HG03039 (cell line): ENCODE measurements at regions not wholly inside any gene's neighbourhood (a gene's known extent, or its start where the extent isn't known, plus 50 kb on each side); places are given as distances from the start of the nearest gene placed in this dataset.

Experiments used
- ATAC-seq: cut with Tn5 transposase; IDR thresholded peaks from one replicate; pipeline ENCODE4 v1.9.1; 2021; ENCODE audit warnings: mild to moderate bottlenecking, moderate library complexity; ENCODE audit not compliant: unreplicated experiment

DNA sequence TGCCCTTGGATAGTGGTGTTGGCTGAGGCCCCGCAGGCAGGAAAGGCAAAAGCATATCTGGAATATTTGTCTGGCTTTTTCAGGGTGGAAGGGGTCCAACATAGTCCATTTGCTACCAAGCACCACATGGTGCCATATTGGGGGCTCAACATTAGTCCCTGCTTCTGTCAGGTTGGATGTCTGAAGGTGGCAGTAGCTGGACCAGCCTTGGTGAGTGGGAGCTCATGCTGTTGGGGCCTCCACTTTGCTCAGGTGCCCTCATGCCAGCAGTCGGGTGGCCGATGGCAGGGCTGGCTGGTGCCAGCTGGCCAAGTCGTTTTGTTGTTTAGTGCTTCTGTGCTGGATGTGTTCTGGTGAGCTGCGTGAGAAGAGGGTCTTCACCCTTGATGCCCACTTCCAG lies 135.3 kb downstream of the PAPOLA start:
- no peak for ATAC-seq

DNA sequence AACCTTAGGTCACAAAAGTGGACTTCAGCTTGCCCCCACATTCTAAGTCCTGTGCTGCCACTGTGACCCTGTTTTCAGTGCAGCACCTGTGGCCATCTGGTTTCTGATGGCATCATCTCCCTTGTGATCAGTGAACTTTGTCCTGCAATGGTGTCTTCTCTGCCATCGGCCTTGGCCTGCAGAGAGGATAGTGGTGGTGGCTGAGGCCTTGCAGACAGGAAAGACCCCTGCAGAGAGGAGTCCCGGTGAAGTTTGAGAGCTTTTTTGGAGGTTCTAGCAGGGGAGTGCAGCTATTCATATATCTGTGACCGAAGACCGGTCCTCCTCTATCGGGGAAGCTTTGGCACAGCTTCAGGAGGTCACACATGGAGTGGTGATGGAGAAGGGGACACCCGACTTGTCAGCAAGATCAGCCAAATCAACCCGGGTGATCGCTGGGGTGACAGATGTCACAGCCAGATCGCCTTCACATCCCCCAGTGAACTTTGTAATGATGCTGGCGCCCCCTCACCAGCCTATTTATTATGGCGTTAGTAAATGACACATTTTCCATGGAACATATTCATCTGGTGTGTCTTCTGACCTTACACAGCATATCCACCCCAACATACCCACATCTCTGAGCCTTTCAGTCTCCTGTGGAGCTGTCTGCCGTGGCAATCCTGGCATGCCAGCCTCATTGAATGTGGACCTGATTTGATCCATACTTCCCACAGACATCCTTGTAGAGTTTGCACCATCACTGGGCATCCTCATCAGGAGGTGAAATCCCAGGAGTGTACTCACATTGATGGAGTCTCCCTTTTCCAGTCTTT lies 136.1 kb downstream of the PAPOLA start:
- ATAC-seq = no peak

DNA sequence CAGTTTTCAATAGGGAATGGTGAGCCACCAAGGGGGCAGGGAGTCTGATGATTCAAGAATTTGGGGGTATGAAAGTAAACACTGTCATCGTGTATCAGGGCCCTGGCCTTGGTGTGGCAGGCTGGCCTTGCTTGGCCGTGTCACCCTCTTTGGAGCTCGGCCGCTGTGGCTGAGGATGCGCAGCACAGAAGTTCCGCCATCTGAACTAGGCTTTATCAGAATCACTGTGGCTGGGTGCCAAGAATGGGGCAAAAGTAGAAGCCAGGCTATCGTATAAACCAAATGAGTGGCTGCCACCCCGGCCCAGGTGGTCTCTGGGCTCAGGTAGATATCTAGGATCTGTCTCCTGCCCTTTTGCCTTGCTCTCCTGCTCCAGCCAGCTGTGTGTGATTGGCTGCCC lies 137.4 kb downstream of the PAPOLA start:
- no peak for ATAC-seq

DNA sequence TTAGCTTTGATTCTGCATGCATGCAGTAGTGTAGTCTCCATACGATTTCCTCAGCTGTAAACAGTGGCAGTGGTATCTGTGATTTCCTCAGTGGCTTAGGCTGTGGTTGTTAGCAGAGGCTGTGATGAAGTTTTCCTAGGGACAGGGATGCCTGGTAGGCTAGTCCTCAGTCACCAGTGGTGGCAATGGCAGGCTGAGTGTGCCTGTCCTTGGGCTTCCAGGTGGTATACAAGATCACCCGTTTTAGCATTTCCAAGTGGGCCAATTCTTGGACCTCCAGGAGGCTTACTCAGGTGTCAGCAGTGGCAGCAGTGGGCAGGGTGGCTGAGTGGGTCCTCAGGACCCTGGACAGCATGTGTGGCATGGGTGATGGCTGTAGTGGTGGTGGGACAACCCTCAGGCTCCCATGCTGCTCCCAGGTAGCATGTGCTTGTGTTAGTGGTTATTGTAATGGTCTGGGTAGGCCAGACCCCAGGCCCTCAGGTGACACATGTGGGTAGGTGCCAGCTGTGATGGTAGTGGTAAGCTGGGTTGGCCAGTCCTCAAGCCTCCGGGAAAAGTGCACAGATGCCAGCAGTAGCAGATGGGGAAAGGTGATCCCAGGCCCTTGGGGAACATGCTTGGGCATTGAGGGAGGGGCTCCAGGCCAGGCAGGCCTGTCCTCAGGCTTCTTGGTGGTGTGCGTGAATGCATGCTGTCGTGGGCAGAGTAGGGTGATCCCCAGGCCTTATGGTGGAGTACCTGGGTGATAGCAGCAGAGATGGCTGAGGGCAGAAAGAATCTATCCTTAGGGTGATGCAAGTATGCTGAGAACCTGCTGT lies 146.5 kb downstream of the PAPOLA start:
- no peak for ATAC-seq

DNA sequence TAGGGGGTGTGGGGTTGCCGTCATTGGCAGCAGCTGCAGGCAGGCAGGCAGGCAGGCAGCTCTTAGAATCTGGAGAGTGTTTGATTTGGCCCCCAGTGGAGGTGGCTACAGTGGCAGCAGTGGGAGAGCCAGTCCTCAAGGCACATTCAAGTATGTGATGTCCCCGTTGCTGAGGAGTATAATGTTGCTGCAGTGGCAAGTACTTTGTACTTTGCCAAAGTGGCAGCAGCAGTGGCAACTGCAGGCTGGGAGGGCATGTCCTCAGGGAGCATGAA lies 147.1 kb downstream of the PAPOLA start:
- ATAC-seq = no peak

DNA sequence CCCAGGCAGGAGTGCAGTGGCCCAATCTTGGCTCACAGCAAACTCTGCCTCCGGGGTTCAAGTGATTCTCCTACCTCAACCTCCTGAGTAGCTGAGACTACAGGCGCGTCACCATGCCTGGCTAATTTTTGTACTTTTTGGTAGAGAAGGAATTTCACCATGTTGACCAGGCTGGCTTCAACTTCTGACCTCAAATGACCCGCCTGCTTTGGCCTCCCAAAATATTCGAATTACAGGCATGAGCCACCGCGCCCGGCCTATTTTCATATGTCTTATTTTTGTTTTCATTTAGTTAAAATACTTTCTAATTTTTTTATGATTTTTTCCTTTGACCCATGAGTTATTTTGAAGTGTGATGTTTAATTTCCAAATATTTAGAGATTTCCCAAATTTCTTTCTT lies 143.6 kb upstream of the VRK1 start:
- no peak for ATAC-seq

DNA sequence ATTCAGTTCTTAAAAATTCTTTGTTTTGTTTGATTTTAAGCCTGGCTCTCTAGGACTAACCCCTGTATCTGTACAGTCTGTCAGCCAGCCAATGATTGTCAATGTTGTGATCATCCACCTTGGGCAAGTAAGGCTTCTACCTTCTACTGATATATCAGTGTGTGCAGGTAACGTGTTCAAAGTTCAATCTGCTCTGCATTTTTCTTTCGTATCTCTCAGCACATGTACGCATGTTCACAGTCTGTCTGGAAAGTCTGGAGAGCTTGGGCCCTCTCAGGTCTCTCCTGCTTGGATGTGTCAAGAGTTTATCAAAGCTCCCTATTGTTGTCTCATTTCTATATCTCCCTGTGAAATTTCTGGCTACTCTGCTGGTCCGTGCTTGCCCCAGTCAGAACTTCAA lies 138.6 kb upstream of the VRK1 start:
- ATAC-seq = no peak

DNA sequence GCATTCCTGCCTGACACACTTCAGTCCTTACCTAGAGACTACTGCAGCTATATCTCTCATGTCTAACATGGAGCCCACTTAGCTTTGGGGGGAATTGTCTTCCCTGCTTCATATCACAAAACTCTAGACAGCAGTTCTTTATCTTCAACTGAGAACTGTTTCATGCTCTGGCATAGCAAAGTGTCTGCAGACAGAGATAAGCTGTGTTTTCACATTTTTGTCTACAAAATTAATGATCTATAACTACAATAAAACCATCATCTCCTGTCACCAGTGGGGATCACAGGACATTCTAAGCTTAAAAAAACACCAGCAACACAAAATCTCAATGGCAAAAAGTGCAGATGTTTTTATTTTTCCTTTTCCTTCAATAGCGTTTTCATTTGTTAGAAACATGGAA lies 137.1 kb upstream of the VRK1 start:
- no peak for ATAC-seq

DNA sequence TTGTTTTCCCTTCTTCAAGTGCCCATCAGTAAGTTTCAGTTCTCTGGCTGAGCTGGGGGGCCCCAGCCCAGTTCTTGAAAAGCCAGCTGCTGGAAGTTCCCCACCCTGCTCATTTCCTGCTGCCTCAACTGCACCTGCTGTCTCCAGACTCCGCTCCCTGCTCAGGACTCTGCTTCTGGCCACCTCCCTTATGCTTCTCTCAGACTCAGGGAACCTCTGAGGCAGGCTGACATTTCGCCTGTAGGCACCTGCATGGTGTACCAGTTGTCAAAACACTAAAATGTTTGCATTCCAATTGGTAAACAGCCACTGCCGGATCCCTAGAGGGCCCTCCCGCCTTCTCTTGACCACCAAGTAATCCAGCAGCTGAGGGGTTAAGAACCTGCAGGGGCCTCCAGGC lies 136.5 kb upstream of the VRK1 start:
- no peak for ATAC-seq

DNA sequence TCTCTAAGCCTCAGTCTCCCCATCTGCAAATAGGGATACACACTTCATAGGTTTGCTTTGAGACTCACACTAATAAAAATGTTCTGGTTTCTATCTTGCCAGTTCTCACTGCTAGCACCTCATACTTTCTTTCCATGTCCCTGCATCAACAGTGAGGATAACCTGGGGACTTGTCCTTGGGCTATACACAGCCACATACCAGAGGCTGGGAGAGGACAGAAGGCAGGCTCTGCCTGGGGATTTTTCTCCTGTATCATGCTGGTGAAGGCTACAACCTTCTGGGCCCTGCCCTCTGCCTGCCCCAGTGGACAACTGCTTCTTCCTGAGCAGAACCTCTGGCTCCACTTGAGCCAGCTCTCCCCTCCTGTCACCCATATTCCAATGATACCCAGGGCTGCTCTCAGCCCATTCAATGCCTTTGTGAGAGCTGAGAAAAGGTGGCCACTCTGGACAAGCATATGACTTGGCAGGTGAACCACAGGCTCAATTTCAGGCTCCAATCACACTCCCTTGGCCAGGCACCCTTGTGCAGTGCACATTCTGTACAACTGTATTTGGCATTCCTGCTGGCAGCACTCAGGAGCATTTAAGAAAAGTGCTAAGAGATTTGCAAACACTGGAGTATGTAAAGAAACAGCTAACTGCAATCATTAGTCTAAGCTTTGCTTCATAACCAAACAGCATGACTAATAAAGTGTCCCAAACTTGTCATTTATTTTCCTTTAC lies 135.8 kb upstream of the VRK1 start:
- no peak for ATAC-seq

DNA sequence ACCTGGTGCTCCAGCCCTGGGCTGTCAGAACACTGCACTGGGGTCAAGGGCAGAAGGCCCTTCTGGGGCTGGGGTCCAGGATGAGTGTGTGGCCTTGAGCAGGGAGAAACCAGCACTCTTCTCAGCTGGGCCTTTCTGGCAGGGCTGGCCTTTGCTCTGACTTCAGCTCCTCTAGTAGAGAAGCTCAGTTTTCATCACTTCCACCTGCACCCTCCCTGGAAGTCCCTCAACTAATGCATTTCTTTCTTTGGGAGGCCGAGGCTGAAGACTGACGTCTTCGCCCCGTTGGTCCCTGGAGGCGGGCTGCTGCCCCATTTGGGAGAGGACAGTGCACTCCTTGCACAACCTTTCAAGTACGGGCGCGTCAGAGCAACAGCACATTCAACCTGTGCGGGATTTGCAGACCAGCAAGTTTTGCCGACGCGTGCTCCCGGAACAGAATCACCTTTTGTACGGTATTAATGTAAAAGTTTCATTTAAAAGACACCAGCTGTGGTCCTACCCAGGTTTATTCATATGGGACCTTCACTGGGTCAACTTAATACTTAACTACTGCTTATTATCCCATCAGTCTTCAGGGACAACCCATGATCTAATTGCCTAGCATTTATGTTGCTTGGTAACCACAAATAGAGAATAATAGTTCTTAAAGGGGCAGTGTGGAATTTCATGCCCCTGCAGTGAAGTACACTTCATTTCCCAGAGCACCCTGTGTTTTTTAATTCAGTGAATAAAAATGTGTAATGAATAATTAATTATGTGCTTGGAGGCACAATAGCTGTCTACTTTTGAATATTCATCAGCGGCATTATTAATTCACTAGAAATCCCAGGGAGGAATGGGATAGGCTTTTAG lies 134.8 kb upstream of the VRK1 start:
- no peak for ATAC-seq

DNA sequence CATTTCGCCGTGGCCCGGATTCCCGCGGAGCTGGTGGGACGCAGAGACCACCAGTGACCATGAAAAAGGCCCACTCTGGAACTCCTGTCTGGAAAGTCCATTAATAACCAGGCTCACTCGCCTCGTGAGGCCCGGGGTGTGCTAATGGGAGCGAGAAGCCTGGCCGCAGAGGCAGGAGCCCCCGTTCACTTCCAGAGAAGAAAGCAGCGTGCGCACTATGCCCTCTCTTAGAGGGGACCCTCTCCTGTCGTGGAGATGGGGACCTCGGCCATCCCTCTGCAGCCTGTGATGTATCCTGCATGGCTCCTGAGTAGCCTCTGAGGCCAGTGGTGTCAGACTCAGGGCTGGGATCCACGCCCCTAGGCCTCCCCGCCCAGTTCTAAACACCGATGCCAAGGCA lies 134.1 kb upstream of the VRK1 start:
- no peak for ATAC-seq

DNA sequence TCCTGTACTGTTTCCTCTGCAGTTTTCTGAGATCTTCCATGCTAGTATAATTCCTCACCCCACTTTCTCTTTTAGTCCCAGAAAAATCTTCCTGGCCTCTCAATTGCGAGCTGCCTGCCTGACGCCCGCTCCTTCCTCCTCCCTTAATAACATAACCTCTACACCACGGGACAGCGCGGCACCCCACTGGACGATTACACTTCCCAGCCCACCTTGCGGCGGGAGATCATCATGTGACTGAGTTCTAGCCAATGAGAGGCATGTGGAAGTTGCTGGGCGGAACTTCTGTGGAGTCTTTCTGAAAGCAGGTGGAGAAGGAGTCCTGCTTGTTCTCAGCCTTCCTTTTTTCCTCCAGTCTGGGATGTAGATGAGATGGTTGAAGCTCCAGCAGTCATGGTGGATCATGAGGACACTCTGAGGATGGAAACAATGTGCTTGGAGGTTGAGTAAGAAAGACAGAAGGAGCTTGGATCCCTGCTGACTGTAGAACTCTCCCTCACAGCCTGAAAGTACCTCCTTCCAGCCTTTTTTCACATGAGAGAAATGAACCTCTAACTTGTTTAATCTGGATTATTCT lies 133.6 kb upstream of the VRK1 start:
- no peak for ATAC-seq

DNA sequence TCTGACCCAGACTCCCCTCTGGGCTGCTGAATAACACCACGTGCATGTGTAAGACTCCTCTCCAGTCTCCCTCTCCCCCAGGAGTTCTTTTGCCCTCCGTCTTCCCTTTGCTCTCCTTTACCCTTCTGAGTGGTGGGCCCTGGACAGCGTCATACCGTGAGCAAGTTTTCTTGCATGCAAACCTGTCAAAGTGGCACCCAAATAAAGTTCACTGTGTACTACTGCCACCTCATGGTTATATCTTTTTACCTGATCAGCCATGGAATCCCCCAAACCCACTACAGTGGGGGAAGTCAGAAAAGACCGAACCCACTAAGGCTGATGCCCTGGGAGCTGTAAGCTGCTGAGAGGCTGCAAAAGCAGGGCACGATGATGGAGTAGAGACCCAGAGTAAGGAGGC lies 131.1 kb upstream of the VRK1 start:
- ATAC-seq = no peak

DNA sequence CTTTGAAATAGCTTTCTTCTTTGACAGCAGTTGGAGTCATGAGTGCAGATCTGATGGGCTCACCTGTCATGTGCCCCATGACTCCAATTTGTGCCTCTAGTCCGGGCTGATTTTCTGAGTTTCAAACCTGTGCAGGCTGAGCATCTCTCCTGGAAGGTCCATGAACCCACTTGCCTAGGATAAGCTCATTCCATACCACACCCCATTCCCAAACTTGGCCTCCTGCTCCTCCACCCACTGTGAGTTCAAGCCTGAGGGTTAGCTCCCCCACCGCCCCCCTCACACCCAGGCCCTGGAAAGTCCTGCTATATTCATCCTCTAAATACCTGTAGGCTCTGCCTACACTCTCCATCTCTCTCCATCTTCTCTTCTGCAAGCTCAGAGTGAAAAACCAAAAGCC lies 126.8 kb upstream of the VRK1 start:
- no peak for ATAC-seq

DNA sequence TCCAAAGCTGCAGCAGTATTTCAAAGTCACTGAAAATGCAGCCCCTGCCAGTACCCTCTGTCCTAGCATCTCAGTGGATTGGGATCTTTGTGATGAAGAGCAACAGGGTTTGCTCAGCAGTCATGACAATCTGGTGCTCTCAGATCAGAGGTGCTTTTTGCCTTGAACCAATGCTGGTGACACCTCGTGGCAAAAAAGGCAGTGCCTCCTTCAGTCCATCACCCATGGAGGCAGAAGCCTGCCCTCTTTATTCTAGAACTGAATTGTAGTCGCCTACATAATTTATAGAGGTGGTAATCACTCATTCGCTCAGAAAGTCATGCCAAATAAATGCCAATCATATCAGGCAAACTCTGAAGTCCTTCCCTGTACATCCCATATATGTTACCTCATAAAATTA lies 126.0 kb upstream of the VRK1 start:
- no peak for ATAC-seq

DNA sequence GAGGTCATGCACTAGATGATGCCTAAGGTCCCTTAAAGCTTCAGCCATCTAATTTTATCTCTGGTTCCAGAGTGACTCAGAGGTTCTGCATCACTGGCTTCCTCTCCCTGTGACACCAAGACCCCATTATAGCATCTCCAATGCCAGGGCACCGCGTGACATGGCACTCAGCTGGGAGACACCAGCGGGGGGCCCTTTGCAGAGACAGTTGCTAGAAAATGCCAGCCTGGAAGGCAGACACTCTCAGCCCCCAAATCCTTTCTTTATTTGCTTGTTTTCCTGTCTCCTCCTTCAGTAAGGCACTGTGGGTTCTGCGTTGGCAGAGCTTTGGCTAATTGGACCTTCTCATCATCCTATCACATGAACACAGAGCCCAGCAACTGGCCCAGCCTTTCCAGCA lies 123.5 kb upstream of the VRK1 start:
- no peak for ATAC-seq

DNA sequence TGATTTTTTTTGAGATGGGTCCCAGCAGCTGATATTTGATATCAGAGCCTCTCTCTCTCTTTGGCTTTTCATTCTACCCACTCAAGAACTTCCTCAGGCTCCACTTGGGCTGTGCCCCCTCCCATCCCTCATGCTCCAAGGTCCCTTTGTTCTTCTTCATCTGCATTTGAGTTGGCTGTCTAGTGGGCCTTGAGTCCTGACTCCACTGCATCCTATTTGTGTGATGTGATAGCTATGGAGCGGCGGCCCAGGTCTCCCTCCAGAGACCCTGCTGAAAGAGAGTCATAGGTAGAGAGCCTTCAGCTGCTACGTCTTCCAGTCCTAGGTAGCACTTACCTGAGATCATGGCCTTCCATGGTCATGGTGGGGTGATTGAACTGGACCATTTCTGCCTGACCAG lies 123.1 kb upstream of the VRK1 start:
- no peak for ATAC-seq

DNA sequence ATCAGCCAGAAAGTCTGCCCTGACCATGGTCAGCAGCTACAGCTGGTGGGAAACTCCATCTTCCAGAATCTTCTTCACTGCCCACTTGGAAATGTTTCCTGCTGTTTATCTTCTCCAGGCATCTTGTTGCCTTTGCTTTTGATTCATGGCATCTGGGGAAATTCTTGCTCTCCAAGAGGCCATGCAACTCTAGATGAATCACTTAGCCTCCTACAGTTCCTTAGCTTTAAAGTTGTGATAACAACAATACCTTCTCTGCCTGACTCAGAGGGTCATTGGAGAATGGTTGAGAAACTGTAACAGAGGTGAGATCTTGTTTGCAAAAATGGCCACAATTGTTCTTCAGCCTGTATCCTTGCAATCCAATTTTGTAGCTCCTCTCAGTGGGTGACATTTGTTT lies 121.0 kb upstream of the VRK1 start:
- no peak for ATAC-seq

DNA sequence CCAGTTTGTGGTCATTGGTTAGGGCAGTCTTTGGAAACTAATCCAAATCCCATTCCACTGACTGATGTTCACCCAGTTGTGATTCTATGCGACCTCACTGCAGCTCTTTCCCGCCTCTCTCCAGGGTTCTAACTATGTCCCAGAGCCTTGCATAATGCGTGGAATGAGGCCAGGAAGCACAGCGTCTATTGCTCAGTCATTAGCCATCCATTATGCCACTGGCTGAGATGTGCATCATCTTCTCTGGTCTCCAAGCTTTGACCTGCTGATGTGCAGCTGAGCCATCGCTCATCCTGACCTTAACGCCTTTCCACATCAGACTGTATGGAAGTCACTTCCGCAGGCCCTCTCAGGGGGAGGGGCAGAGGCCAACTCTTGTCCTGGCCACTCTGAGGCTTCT lies 115.4 kb upstream of the VRK1 start:
- ATAC-seq = no peak

DNA sequence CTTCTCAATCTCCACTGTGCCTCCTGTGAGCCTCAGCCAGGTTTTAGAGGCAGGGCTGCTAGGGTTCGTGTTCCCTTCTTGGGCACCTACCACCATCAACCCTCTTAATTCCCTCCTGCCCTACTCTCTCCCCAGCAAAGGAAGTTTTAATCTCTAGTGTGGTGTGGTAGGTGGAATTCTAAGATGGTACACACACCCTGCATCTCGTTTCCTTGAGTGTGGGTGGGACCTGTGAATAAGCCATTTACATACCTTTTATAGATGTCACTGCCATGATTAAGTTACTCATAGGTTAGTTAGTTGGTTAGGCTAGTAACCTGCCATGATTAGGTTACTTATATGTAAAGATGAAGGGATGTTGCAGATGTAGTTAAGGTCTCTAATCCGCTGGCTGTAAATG lies 114.8 kb upstream of the VRK1 start:
- ATAC-seq = no peak
